Stimulated activated CD4-positive, alpha-beta T cell treated with anti-CD3 and anti-CD28 coated beads, Interleukin-15, amount 100 ng/mL, for 24 hours (primary cell): ENCODE measurements at regions not wholly inside any gene's neighbourhood (a gene's known extent, or its start where the extent isn't known, plus 50 kb on each side); places are given as distances from the start of the nearest gene placed in this dataset.

Experiments used
- DNase-seq: peaks from one replicate; pipeline ENCODE4 v3.0.0-alpha.2; 2020

GRCh38 chr2:14828968-14829367 lies 196.5 kb downstream of the LRATD1 start:
- DNase-seq: no peak

GRCh38 chr2:14831458-14831857 lies 198.9 kb downstream of the LRATD1 start:
- DNase-seq: no peak

GRCh38 chr2:14843507-14844204 lies 211.1 kb downstream of the LRATD1 start:
- no peak for DNase-seq

GRCh38 chr2:14855751-14856150 lies 223.2 kb downstream of the LRATD1 start:
- no peak for DNase-seq

- DNase-seq: no peak
These were observed 228.7 kb downstream of the LRATD1 start for GRCh38 chr2:14861181-14861580.

GRCh38 chr2:14866736-14867352 lies 234.3 kb downstream of the LRATD1 start:
- no peak for DNase-seq

- no peak for DNase-seq
These were observed 235.3 kb downstream of the LRATD1 start for GRCh38 chr2:14867853-14868252.

- DNase-seq: no peak
These were observed 240.3 kb downstream of the LRATD1 start for GRCh38 chr2:14872779-14873325.

- no peak for DNase-seq
These were observed 249.3 kb downstream of the LRATD1 start for GRCh38 chr2:14881651-14882327.

GRCh38 chr2:14884651-14885050 lies 252.1 kb downstream of the LRATD1 start:
- DNase-seq: no peak

- no peak for DNase-seq
These were observed 259.0 kb downstream of the LRATD1 start for GRCh38 chr2:14891546-14891945.

GRCh38 chr2:14896330-14897030 lies 264.0 kb downstream of the LRATD1 start:
- DNase-seq: no peak

- DNase-seq: no peak
These were observed 267.3 kb downstream of the LRATD1 start for GRCh38 chr2:14899621-14900414.

GRCh38 chr2:14901737-14902136 lies 269.2 kb downstream of the LRATD1 start:
- no peak for DNase-seq

GRCh38 chr2:14902953-14903352 lies 270.4 kb downstream of the LRATD1 start:
- DNase-seq: no peak

- DNase-seq: peak; percentile 70
These were observed 271.3 kb downstream of the LRATD1 start for GRCh38 chr2:14903709-14904374.

- peak; percentile 1 for DNase-seq
These were observed 271.9 kb downstream of the LRATD1 start for GRCh38 chr2:14904378-14904777.

GRCh38 chr2:14905571-14905970 lies 273.1 kb downstream of the LRATD1 start:
- no peak for DNase-seq

GRCh38 chr2:14907014-14907612 lies 274.6 kb downstream of the LRATD1 start:
- no peak for DNase-seq

GRCh38 chr2:14909795-14910194 lies 277.3 kb downstream of the LRATD1 start:
- no peak for DNase-seq

GRCh38 chr2:14910654-14911053 lies 278.1 kb downstream of the LRATD1 start:
- no peak for DNase-seq
